ENCODE measurements at regions not wholly inside any gene's neighbourhood (a gene's known extent, or its start where the extent isn't known, plus 50 kb on each side); places are given as distances from the start of the nearest gene placed in this dataset.
A peak's percentile ranks its signal among the peaks of the same experiment; 100 is the strongest.

- DNase-seq = no peak
These were observed 84.7 kb upstream of the BARX2 start for GRCh38 chr11:129290966-129291365.

GRCh38 chr11:129289350-129290040, 86.2 kb upstream of the BARX2 start:
- no peak for DNase-seq

- DNase-seq = no peak
These were observed 87.7 kb upstream of the BARX2 start for GRCh38 chr11:129287920-129288319.

- DNase-seq = peak; percentile 96
These were observed 88.8 kb upstream of the BARX2 start for GRCh38 chr11:129286813-129287212.

- peak; percentile 25 for DNase-seq
These were observed 90.3 kb upstream of the BARX2 start for GRCh38 chr11:129285402-129285786.

GRCh38 chr11:129283141-129283540, 91.0 kb upstream of the ARHGAP32 start:
- DNase-seq = no peak

GRCh38 chr11:129282634-129283033, 90.5 kb upstream of the ARHGAP32 start:
- DNase-seq = no peak

GRCh38 chr11:129281471-129282415, 89.6 kb upstream of the ARHGAP32 start:
- DNase-seq = no peak

- peak; percentile 61 for DNase-seq
These were observed 88.1 kb upstream of the ARHGAP32 start for GRCh38 chr11:129280027-129280811.

GRCh38 chr11:129279326-129280026, 87.4 kb upstream of the ARHGAP32 start:
- peak; percentile 88 for DNase-seq

GRCh38 chr11:129278586-129279319, 86.6 kb upstream of the ARHGAP32 start:
- DNase-seq = peak; percentile 37

GRCh38 chr11:129277198-129277843, 85.2 kb upstream of the ARHGAP32 start:
- no peak for DNase-seq

- DNase-seq = no peak
These were observed 83.7 kb upstream of the ARHGAP32 start for GRCh38 chr11:129275828-129276227.

- DNase-seq = no peak
These were observed 82.0 kb upstream of the ARHGAP32 start for GRCh38 chr11:129273944-129274711.

- DNase-seq = no peak
These were observed 81.2 kb upstream of the ARHGAP32 start for GRCh38 chr11:129273322-129273721.

- no peak for DNase-seq
These were observed 78.9 kb upstream of the ARHGAP32 start for GRCh38 chr11:129271030-129271429.

GRCh38 chr11:129270446-129270845, 78.3 kb upstream of the ARHGAP32 start:
- DNase-seq = no peak

- DNase-seq = no peak
These were observed 76.2 kb upstream of the ARHGAP32 start for GRCh38 chr11:129268371-129268770.

GRCh38 chr11:129267716-129268115, 75.6 kb upstream of the ARHGAP32 start:
- no peak for DNase-seq

- no peak for DNase-seq
These were observed 74.4 kb upstream of the ARHGAP32 start for GRCh38 chr11:129266536-129266935.
